IMR-90 (cell line): ENCODE measurements at regions not wholly inside any gene's neighbourhood (a gene's known extent, or its start where the extent isn't known, plus 50 kb on each side); places are given as distances from the start of the nearest gene placed in this dataset.
A peak's percentile ranks its signal among the peaks of the same experiment; 100 is the strongest.

Source experiments
- ATAC-seq: fragments of 200-7000 bp; cut with Tn5 transposase; 2 replicates; pipeline ENCODE4 v1.9.1; 2020; ENCODE audit warnings: low read depth, mild to moderate bottlenecking, moderate library complexity
- BruUV-seq: library from RNA; stranded (reverse); fragments of 400-500 nt; replicated peaks from 2 replicates; lab custom pipeline; 2021; lab: Mats Ljungman, UMichigan
- CTCF ChIA-PET: fragments of 300-600 bp; formaldehyde crosslinking; extraction: SDS; loops from one replicate; lab custom pipeline; 2021; ENCODE audit warnings: antibody characterized with exemption; lab: Yijun Ruan, JAX
- POLR2A ChIA-PET: fragments of 300-600 bp; sonication (Branson Sonifier 250); formaldehyde crosslinking; loops from one replicate; lab custom pipeline; 2022; ENCODE audit warnings: antibody characterized with exemption; ENCODE audit not compliant: unreplicated experiment; lab: Charles Lee
- DNase-seq: peaks from one replicate; pipeline ENCODE4 v3.0.0; 2013
- H2AFZ ChIP-seq: replicated peaks from 2 replicates; pipeline ENCODE3; 2013; ENCODE audit warnings: low read length, mild to moderate bottlenecking; ENCODE audit not compliant: poor library complexity
- H2AK5ac ChIP-seq: 2 replicates; pipeline ENCODE4 v1.6.1; 2013; ENCODE audit warnings: low read depth, low read length, inconsistent platforms
- H2AK9ac ChIP-seq: replicated peaks from 2 replicates; pipeline ENCODE3; 2013; ENCODE audit warnings: mild to moderate bottlenecking, low read depth, low read length, moderate library complexity; ENCODE audit not compliant: poor library complexity
- H2BK120ac ChIP-seq: 2 replicates; pipeline ENCODE4 v1.6.1; 2013; ENCODE audit warnings: low read depth, low read length, inconsistent platforms
- H2BK15ac ChIP-seq: 3 replicates; pipeline ENCODE4 v1.6.1; 2013; ENCODE audit warnings: low read depth, low read length, inconsistent platforms
- H2BK20ac ChIP-seq: 2 replicates; pipeline ENCODE4 v1.6.1; 2013; ENCODE audit warnings: low read depth, mild to moderate bottlenecking, inconsistent platforms, low read length, moderate library complexity
- H2BK5ac ChIP-seq: 2 replicates; pipeline ENCODE4 v1.6.1; 2013; ENCODE audit warnings: mild to moderate bottlenecking, low read depth, low read length, inconsistent platforms; ENCODE audit not compliant: poor library complexity, severe bottlenecking
- H3K14ac ChIP-seq: replicated peaks from 2 replicates; pipeline ENCODE4 v1.6.1; 2013; ENCODE audit warnings: low read depth, low read length, inconsistent platforms
- H3K18ac ChIP-seq: 2 replicates; pipeline ENCODE4 v1.6.1; 2013; ENCODE audit warnings: low read depth, low read length, control low read depth
- H3K23ac ChIP-seq: 2 replicates; pipeline ENCODE4 v1.6.1; 2013; ENCODE audit warnings: low read depth, low read length, inconsistent platforms
- H3K27ac ChIP-seq: 2 replicates; pipeline ENCODE4 v1.5.1; 2013; ENCODE audit warnings: mild to moderate bottlenecking, control low read depth, low read length; ENCODE audit not compliant: insufficient read depth
- H3K27me3 ChIP-seq: 2 replicates; pipeline ENCODE4 v1.6.1; 2013; ENCODE audit warnings: low read length; ENCODE audit not compliant: control insufficient read depth, insufficient read depth
- H3K36me3 ChIP-seq: 2 replicates; pipeline ENCODE4 v1.6.1; 2013; ENCODE audit warnings: low read length, mixed read lengths; ENCODE audit not compliant: control insufficient read depth, insufficient read depth
- H3K4ac ChIP-seq: 2 replicates; pipeline ENCODE4 v1.6.1; 2013; ENCODE audit warnings: low read depth, low read length, inconsistent platforms
- H3K4me1 ChIP-seq: 2 replicates; pipeline ENCODE4 v1.6.1; 2013; ENCODE audit warnings: low read length, mixed read lengths; ENCODE audit not compliant: control insufficient read depth, insufficient read depth
- H3K4me2 ChIP-seq: 2 replicates; pipeline ENCODE4 v1.6.1; 2013; ENCODE audit warnings: low read depth, mild to moderate bottlenecking, control low read depth, low read length, moderate library complexity
- H3K4me3 ChIP-seq: 2 replicates; pipeline ENCODE4 v1.5.1; 2013; ENCODE audit warnings: low read depth, mild to moderate bottlenecking, control low read depth, low read length, moderate library complexity; ENCODE audit not compliant: insufficient read depth
- H3K56ac ChIP-seq: 2 replicates; pipeline ENCODE4 v1.6.1; 2013; ENCODE audit warnings: low read length, inconsistent platforms; ENCODE audit not compliant: insufficient read depth; ENCODE audit errors: extremely low read depth
- H3K79me1 ChIP-seq, 2 experiments: 2 replicates each; pipeline ENCODE4 v1.6.1; 2013; ENCODE audit warnings: low read length in 2 of 2, inconsistent platforms in 1 of 2, low read depth in 1 of 2
- H3K9ac ChIP-seq: 2 replicates; pipeline ENCODE4 v1.6.1; 2013; ENCODE audit warnings: low read depth, low read length, control low read depth
- H3K9me1 ChIP-seq: 2 replicates; pipeline ENCODE4 v1.6.1; 2013; ENCODE audit warnings: low read length, inconsistent platforms; ENCODE audit not compliant: insufficient read depth
- H3K9me3 ChIP-seq: 2 replicates; pipeline ENCODE4 v1.6.1; 2013; ENCODE audit warnings: low read length; ENCODE audit not compliant: control insufficient read depth, insufficient read depth
- H4K20me1 ChIP-seq: 2 replicates; pipeline ENCODE4 v1.6.1; 2013; ENCODE audit warnings: low read length, inconsistent platforms; ENCODE audit not compliant: insufficient read depth
- H4K5ac ChIP-seq: 2 replicates; pipeline ENCODE4 v1.6.1; 2013; ENCODE audit warnings: mild to moderate bottlenecking, low read depth, low read length, control low read depth
- H4K8ac ChIP-seq, 2 experiments: 2 replicates each; pipeline ENCODE4 v1.6.1; 2013; ENCODE audit warnings: low read depth in 2 of 2, low read length in 2 of 2, control low read depth in 1 of 2, inconsistent platforms in 1 of 2
- H4K91ac ChIP-seq: 2 replicates; pipeline ENCODE4 v1.6.1; 2013; ENCODE audit warnings: low read depth, low read length, inconsistent platforms; ENCODE audit not compliant: insufficient read depth
- CEBPB ChIP-seq: IDR thresholded peaks from 2 replicates; pipeline ENCODE4 v1.6.1; 2012; ENCODE audit warnings: low read depth, low read length, improper control_type of control experiment
- MAFK ChIP-seq: IDR thresholded peaks from 2 replicates; pipeline ENCODE4 v1.6.1; 2012; ENCODE audit warnings: low read depth, low read length, improper control_type of control experiment
- WGBS, 2 experiments: methylation state at CpG; one replicate each; pipeline versions ENCODE4 v1.1.5 to v1.1.7; 2013; ENCODE audit warnings: missing lambda C conversion rate in 2 of 2; ENCODE audit not compliant: insufficient read length in 1 of 2; ENCODE audit errors: extremely low coverage in 2 of 2; 5-methylcytosine and 5-hydroxymethylcytosine counted together
- dilution Hi-C: fragments of 300-500 bp; cut with HindIII; formaldehyde crosslinking; loops from one replicate; pipeline ENCODE4 v1.14.3; 2018; ENCODE audit warnings: low sequenced_read_pairs; ENCODE audit not compliant: unreplicated experiment
- in situ Hi-C: fragments of 300-500 bp; cut with MboI; formaldehyde crosslinking; loops from 3 replicates; pipeline ENCODE4 v1.14.3; 2019; ENCODE audit warnings: low sequenced_read_pairs, inconsistent platforms, mixed read lengths
- intact Hi-C: fragments of 100-400 bp; cut with micrococcal nuclease; formaldehyde crosslinking; loops from 2 replicates; pipeline ENCODE4 v1.10.0; 2022

DNA sequence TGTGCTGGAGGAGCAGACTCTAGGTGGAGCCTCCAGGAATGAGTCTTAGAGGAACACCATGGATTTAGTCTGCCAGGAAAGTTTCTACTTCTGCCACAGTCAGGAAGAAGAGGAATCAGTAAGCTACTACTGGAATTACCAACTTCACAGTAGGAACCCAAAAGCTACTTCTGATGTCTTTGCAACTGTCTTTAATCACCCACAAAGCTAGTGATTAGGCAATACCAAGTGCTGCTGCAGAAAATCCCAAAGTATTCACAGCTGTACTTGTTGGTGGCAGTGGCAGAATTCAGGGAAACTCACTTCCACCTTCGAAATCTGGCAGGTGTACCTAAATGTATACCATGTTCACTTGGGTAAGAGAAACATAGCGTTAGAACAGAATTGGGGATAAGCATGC, 264.5 kb upstream of the SORL1-AS1 start:
- Histone ChIP-seq H3K14ac (no peak overlapping the region), H3K23ac (no peak overlapping the region), H4K20me1 (no peaks in the 10 kb centered on the region), H3K79me1 (no peaks in the 10 kb centered on the region), H2BK20ac (no peak overlapping the region), H2BK5ac (no peak overlapping the region), H4K91ac (no peak overlapping the region), H3K9me3 (no peaks in the 10 kb centered on the region), H4K5ac (no peak overlapping the region), H4K8ac (no peak overlapping the region), H3K18ac (no peak overlapping the region), H2BK15ac (no peak overlapping the region), H3K4me2 (no peak overlapping the region), H3K4me1 (peaks cover 3% of the 10 kb centered on the region), H3K56ac (no peak overlapping the region), H2AK5ac (no peak overlapping the region), H3K9me1 (peaks cover 3% of the 10 kb centered on the region; the same call in 1 of the 2 replicates), H3K27ac (no peak overlapping the region), H2BK120ac (no peak overlapping the region), H3K36me3 (no peaks in the 10 kb centered on the region), H3K4ac (no peak overlapping the region), H3K4me3 (no peak overlapping the region), H2AK9ac (no peak overlapping the region), H3K27me3 (no peaks in the 10 kb centered on the region), H3K9ac (no peak overlapping the region), H2AFZ (no peak overlapping the region)
- ATAC-seq (no peak), DNase-seq (no peak)
- TF ChIP-seq CEBPB (peak; percentile 31; the same call in 1 of the 2 replicates), MAFK (no peak)
- no TSS peak for BruUV-seq
- dilution Hi-C loops (no loop called here), in situ Hi-C loops (no loop called here), intact Hi-C loops (no loop called here)
- POLR2A ChIA-PET, result no interaction called here
- CTCF ChIA-PET, result no interaction called here
- WGBS, 2 experiments, result 100% methylated on average over 2 of the region's 2 CpGs; no CpG with 5 or more reads in 1 of the 2 experiments
